NCI-H187 treated with DMSO at 0.1 percent for 48 hours (cell line): ENCODE measurements at regions not wholly inside any gene's neighbourhood (a gene's known extent, or its start where the extent isn't known, plus 50 kb on each side); places are given as distances from the start of the nearest gene placed in this dataset.
"Not testable (repeated sequence)": the region's sequence is repeated elsewhere in the genome, so short reads cannot be mapped to it uniquely, and the experiment has no call there.

ENCODE experiments used
- DNase-seq: peaks from one replicate; lab custom pipeline; 2025; lab: John Stamatoyannopoulos, UW

DNA sequence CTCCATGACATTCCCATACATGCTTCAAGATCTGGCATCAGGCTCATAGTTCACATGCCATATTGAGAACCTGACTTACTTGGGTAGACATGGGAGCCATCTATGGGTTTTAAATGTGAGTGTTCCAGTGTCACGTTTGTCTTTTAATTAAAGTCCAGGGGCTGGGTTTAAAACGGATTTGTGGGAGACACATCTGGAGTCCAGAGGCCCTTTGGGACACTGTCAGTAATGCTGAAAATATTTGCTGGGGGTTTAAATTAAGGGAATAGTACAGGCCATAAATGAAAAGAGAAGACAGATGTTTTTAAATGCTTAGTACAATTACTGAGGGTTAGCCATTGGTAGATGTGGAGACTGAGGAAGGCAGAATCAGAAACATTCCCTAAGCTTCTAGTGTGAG, 478.0 kb downstream of the PID1 start:
- DNase-seq: no peak

DNA sequence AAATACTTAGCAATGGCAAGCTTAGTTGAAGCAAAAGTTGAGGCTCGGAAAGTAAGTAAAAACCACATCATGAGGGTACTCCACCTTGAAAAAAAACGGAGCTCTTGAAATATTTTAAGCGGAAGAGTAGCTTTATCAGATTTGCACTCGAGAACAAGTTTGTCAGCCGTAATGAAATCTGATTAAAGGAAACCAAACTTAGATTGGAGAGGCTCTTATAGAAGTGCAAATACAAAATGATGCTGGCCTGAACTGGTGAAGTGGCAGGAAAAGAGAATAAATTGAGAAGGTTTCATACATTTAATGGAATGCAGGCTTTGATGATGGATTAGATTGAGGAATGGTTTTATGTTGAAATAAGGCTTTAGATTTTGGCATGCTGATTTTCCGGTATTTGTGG, 484.2 kb downstream of the PID1 start:
- DNase-seq: no peak

- DNase-seq: no peak
Observed at GRCh38 chr2:228782281-228782680, 488.8 kb downstream of the PID1 start.

GRCh38 chr2:228777855-228778355, 493.2 kb downstream of the PID1 start:
- DNase-seq: no peak

GRCh38 chr2:228774548-228774947, 496.5 kb downstream of the PID1 start:
- DNase-seq: no peak

GRCh38 chr2:228771774-228772173, 499.3 kb downstream of the PID1 start:
- no peak for DNase-seq

- DNase-seq: no peak
Observed at GRCh38 chr2:228771315-228771714, 499.8 kb downstream of the PID1 start.

DNA sequence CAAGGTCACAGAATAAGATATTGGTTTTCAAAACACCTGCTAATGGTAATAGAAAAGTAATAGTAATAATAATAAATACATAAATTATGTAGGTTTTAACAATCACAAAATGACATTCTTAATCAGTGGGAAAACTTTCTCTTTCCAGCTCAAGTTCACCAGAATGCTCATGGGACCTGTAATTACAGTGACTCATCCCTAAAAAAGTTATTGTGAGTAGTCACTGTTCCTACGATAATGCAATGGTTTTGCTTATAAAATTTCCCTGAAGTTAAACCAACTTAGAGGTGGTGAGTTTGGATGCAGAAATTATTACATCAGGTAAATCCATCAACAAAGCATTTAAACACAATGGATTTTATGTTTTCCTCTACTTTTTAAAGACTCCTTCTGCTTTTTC, 502.3 kb downstream of the PID1 start:
- DNase-seq: no peak

DNA sequence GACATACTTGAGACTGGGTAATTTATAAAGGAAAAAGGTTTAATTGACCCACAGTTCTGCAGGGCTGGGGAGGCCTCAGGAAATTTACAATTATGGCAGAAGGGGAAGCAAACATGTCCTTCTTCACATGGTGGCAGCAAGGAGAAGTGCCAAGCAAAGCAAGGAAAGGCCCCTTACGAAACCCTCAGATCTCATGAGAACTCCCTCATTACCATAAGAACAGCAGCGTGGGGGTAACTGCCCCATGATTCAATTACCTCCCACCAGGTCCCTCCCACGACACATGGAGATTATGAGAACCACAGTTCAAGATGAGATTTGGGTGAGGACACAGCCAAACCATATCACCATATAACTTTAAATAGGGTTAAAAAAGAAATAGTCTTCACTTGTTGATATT, 502.9 kb downstream of the PID1 start:
- DNase-seq: not testable (repeated sequence)

GRCh38 chr2:228767196-228767595, 503.9 kb downstream of the PID1 start:
- DNase-seq: no peak

DNA sequence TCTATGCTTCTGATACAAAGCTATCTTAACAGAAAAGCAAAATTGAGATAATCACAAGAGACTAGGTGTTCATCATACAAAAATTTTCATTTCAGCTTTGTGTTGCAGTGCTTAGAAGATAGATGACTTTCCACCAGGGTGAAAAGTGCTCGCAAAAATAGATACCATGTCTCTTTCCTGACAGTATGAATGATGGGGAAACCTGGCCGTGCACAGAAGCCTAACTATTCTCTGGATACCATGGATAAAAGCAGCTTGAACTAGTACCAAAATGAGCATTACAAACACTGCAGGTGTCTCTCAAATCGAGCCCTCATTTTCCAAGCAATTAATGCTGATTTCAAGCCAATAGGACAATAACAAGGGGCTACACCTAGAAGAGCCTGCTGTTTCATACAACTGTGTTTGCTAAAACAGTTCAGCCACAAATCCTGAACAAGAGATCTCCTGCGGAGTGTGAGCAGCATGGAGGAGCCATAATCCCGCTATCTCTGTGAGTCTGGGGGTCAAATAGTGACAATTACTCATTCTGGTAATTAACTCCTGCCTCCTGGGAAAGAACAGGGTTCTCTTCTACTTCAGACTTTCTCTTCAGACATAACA, 507.6 kb downstream of the PID1 start:
- no peak for DNase-seq

DNA sequence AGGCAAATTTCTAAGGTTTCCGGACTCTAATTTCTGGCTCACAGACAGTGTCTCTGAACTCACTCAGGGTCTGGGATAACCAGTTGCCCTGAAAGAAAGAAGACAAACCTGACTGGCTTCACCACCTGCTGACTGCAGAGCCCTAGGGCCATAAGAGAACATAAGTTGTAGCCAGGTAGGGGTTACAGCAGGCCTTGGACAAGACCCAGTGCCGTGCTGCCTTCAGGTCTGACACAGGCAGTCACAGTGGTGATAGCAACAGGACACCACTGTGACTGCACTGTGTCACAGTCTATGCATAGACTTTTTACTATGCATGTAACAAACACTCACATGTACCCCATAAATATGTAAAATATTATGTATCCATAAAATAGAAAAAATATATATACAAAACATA, 508.5 kb downstream of the PID1 start:
- no peak for DNase-seq

GRCh38 chr2:228755661-228756060, 515.4 kb downstream of the PID1 start:
- not testable (repeated sequence) for DNase-seq

GRCh38 chr2:228747483-228747882, 523.6 kb downstream of the PID1 start:
- no peak for DNase-seq

GRCh38 chr2:228738671-228739380, 532.3 kb downstream of the PID1 start:
- DNase-seq: no peak

DNA sequence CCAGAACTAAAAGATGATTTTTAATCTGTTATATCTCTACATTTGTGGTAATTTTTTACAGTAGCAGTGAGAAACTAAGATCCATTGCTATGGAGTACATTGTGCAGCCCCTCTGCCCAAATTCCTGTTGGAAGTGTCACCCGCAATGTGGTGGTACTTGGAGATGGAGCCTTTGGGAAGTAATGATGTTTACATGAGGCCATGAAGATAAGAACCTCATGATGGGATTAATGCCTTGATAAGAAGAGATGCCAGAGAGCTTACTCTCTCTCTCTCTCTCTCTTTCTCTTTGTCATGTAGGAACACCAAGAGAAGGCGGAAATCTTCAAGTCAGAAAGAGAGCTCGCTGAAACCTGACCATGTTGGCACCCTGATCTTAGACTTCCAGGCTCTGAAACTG, 535.4 kb downstream of the PID1 start:
- DNase-seq: no peak

GRCh38 chr2:228731517-228731916, 539.6 kb downstream of the PID1 start:
- DNase-seq: no peak

DNA sequence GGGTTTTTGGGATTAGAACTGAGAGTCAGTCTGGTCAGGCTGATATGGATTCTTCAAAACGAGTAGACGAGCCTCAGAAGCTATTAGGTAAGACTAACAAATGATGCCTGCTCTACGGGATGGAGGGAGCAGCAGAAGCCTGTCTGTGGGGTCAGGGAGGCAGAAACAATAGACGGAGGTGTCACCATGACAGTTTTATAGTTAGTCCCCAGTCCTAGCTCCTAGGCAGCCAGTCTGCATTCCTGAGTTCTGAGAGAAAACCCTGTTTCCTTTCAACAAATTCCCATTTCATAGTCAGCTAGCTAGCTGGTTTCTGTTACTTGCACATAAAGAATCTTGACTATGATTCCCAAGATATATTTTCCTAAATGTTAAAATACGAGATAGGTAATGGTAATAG, 542.1 kb downstream of the PID1 start:
- no peak for DNase-seq

DNA sequence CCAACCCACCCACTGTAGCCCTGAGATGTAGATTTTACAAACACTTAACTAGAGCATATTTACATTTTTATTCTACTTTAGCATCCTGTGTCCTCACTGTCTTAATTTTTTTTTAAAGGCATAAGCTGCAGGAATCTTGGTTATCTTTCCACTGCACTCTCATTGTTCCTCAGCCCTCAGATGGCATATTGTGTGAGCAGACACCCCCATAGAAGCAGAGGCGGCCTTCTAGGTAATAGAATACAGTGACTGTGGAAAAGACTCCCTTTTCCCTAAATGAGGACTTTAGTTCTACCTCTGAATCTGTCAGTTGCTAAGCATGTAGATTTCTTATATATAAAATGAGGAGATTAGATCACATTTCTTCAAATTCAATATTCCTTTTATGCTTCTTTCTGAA, 543.5 kb upstream of the SPHKAP start:
- no peak for DNase-seq

- DNase-seq: no peak
Observed at GRCh38 chr2:228723599-228723998, 542.1 kb upstream of the SPHKAP start.

DNA sequence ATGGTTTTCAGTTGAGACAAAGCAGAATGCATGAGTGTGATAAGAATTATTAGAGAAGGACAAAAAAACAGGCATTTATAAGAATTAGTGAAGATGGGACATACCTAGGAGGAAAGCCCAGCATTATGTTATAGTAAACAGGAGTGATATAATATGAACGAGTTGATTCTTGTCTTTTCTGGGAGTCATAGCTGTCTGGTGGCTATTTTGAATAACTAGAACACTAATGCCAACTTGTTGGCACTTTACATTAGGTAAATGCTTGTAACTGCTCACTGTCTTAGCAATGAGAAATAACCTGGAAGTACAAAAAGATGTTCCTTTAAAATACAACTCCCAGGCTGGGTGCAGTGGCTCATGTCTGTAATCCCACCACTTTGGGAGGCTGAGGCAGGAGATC, 540.8 kb upstream of the SPHKAP start:
- DNase-seq: no peak

GRCh38 chr2:228720895-228721294, 539.4 kb upstream of the SPHKAP start:
- no peak for DNase-seq

- DNase-seq: no peak
Observed at GRCh38 chr2:228709788-228710371, 528.4 kb upstream of the SPHKAP start.
